CD14-positive monocyte (primary cell): ENCODE measurements at regions not wholly inside any gene's neighbourhood (a gene's known extent, or its start where the extent isn't known, plus 50 kb on each side); places are given as distances from the start of the nearest gene placed in this dataset.

Source experiments
- DNase-seq, 3 donors: peaks; one replicate each; pipeline ENCODE4 v3.0.0-alpha.2; 2011 to 2022
- H2AFZ ChIP-seq: 2 replicates; pipeline ENCODE4 v1.6.0; 2012; ENCODE audit warnings: mild to moderate bottlenecking, low read depth, low read length, inconsistent platforms; ENCODE audit not compliant: insufficient read depth, poor library complexity, severe bottlenecking
- H3K27ac ChIP-seq, 2 donors: 1 replicate in 1 of 2; 2 replicates in 1 of 2; pipeline ENCODE4 v1.5.1; 2012 to 2013; ENCODE audit warnings: low read length in 2 of 2, control low read depth in 1 of 2, inconsistent platforms in 1 of 2, low read depth in 1 of 2, mild to moderate bottlenecking in 1 of 2
- H3K27me3 ChIP-seq, 2 donors: one replicate each; pipeline versions ENCODE4 v1.6.0 to v1.6.1; 2011 to 2013; ENCODE audit warnings: low read length in 2 of 2; ENCODE audit not compliant: control insufficient read depth in 2 of 2, insufficient read depth in 2 of 2
- H3K36me3 ChIP-seq, 2 donors: replicated peaks in 1 of 2; 1 replicate in 1 of 2; 2 replicates in 1 of 2; pipeline versions ENCODE4 v1.5.1 to v1.6.1; 2012 to 2013; ENCODE audit warnings: low read length in 2 of 2, control low read depth in 1 of 2, inconsistent platforms in 1 of 2, mild to moderate bottlenecking in 1 of 2; ENCODE audit not compliant: insufficient read depth in 2 of 2, control insufficient read depth in 1 of 2
- H3K4me1 ChIP-seq, 2 donors: 1 replicate in 1 of 2; 2 replicates in 1 of 2; pipeline versions ENCODE4 v1.5.1 to v1.6.1; 2012 to 2013; ENCODE audit warnings: low read length in 2 of 2, control low read depth in 1 of 2, inconsistent platforms in 1 of 2, mild to moderate bottlenecking in 1 of 2, moderate library complexity in 1 of 2; ENCODE audit not compliant: insufficient read depth in 2 of 2, control insufficient read depth in 1 of 2
- H3K4me2 ChIP-seq: replicated peaks from 2 replicates; pipeline ENCODE3; 2012; ENCODE audit warnings: low read length, moderate library complexity, mild to moderate bottlenecking; ENCODE audit not compliant: poor library complexity, severe bottlenecking; ENCODE audit errors: extremely low read depth
- H3K4me3 ChIP-seq, 3 experiments: fragments of 200-600 bp in 1 of 3; sonication (generic) in 1 of 3; replicated peaks in 1 of 3; 1 replicate in 2 of 3; 2 replicates in 1 of 3; pipeline ENCODE4 v1.5.1; 2011 to 2013; ENCODE audit warnings: low read length in 3 of 3, mild to moderate bottlenecking in 3 of 3, control low read depth in 2 of 3, low read depth in 2 of 3, inconsistent platforms in 1 of 3, moderate library complexity in 1 of 3
- H3K79me2 ChIP-seq: 2 replicates; pipeline ENCODE4 v1.6.0; 2012; ENCODE audit warnings: mild to moderate bottlenecking, control low read depth, inconsistent platforms, low read length, moderate library complexity; ENCODE audit not compliant: insufficient read depth
- H3K9ac ChIP-seq: 2 replicates; pipeline ENCODE4 v1.6.0; 2017; ENCODE audit warnings: low read length, mild to moderate bottlenecking; ENCODE audit not compliant: insufficient read depth, poor library complexity, severe bottlenecking
- H3K9me3 ChIP-seq, 2 donors: replicated peaks in 1 of 2; 1 replicate in 1 of 2; 2 replicates in 1 of 2; pipeline versions ENCODE4 v1.5.1 to v1.6.1; 2012 to 2013; ENCODE audit warnings: low read length in 2 of 2, control low read depth in 1 of 2; ENCODE audit not compliant: control insufficient read depth in 1 of 2, insufficient read depth in 1 of 2
- H4K20me1 ChIP-seq: 2 replicates; pipeline ENCODE4 v1.6.0; 2012; ENCODE audit warnings: mild to moderate bottlenecking, low read length, control low read depth, moderate library complexity; ENCODE audit not compliant: insufficient read depth
- H3K27ac Mint-ChIP-seq, 7 donors: one replicate each; pipeline ENCODE4 v1.8.0; 2020; ENCODE audit warnings: mild to moderate bottlenecking in 7 of 7, mixed read lengths in 7 of 7, moderate library complexity in 6 of 7, inconsistent platforms in 2 of 7
- H3K27me3 Mint-ChIP-seq, 3 donors: one replicate each; pipeline ENCODE4 v1.8.0; 2021 to 2022; ENCODE audit warnings: low read depth in 3 of 3, mild to moderate bottlenecking in 3 of 3, mixed read lengths in 3 of 3, moderate library complexity in 3 of 3, inconsistent platforms in 1 of 3
- H3K36me3 Mint-ChIP-seq, 2 donors: one replicate each; pipeline ENCODE4 v1.8.0; 2020; ENCODE audit warnings: mixed read lengths in 2 of 2, inconsistent platforms in 1 of 2, mild to moderate bottlenecking in 1 of 2
- H3K4me1 Mint-ChIP-seq: one replicate; pipeline ENCODE4 v1.8.0; 2020; ENCODE audit warnings: mild to moderate bottlenecking, mixed read lengths
- H3K4me3 Mint-ChIP-seq, 2 donors: one replicate each; pipeline ENCODE4 v1.8.0; 2020; ENCODE audit warnings: mild to moderate bottlenecking in 2 of 2, mixed read lengths in 2 of 2, moderate library complexity in 1 of 2
- H3K9me3 Mint-ChIP-seq, 7 donors: one replicate each; pipeline ENCODE4 v1.8.0; 2020 to 2022; ENCODE audit warnings: mixed read lengths in 7 of 7, mild to moderate bottlenecking in 6 of 7, moderate library complexity in 6 of 7, inconsistent platforms in 2 of 7
- WGBS: methylation state at CpG from one replicate; pipeline ENCODE4 v1.1.5; 2013; ENCODE audit warnings: missing lambda C conversion rate; ENCODE audit not compliant: insufficient coverage; 5-methylcytosine and 5-hydroxymethylcytosine counted together
- intact Hi-C, 2 donors: fragments of 100-400 bp; cut with micrococcal nuclease; formaldehyde crosslinking; loops; one replicate each; pipeline versions ENCODE4 v1.15.0 to v1.15.1; 2023
- TF ChIP-seq, protein P1 (sequence below): fragments of 200-600 bp; IDR thresholded peaks from one replicate; pipeline ENCODE4 v1.8.0; 2022; ENCODE audit warnings: antibody characterized with exemption, mild to moderate bottlenecking

DNA sequence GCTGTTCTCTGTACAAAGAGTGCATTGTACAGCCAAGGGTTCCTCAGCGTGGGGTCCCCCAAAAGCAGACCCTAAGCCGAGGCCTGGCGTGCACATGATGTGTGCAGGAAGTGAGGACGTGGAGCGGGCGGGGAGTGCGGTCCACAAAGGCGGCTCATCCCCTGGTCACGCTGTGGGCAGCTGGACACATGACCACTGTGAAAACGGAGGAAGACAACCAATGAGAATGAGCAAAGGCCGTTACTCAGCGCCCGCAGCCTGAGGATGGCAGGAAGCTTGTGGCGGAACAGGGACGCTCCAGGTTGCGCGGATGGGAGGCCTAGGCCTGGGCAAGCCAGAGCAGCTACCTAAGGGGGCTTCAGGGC, 1263.7 kb downstream of the BRD1 start:
- H3K9me3 Mint-ChIP-seq = peaks cover 0 to 4% (median 0%) of the 10 kb centered on the region in 7 donors
- H3K27ac Mint-ChIP-seq = no peak overlapping the region
- H3K79me2 ChIP-seq = no peaks in the 10 kb centered on the region
- no peak overlapping the region for H3K9ac ChIP-seq
- H3K4me2 ChIP-seq = no peak overlapping the region
- H3K4me1 ChIP-seq = no peaks in the 10 kb centered on the region
- peaks cover 0 to 25% of the 10 kb centered on the region in 2 donors for H3K27me3 ChIP-seq
- no peak overlapping the region for H2AFZ ChIP-seq
- peaks cover 0 to 9% of the 10 kb centered on the region in 2 donors for H3K9me3 ChIP-seq
- H3K4me1 Mint-ChIP-seq = no peaks in the 10 kb centered on the region
- H3K27ac ChIP-seq = no peak overlapping the region
- no peaks in the 10 kb centered on the region for H3K36me3 ChIP-seq
- peaks cover 2 to 10% (median 7%) of the 10 kb centered on the region in 3 donors for H3K27me3 Mint-ChIP-seq
- no peaks in the 10 kb centered on the region for H3K36me3 Mint-ChIP-seq
- intact Hi-C loops = no loop called here
- H3K4me3 Mint-ChIP-seq = no peak overlapping the region
- no peaks in the 10 kb centered on the region for H4K20me1 ChIP-seq
- no peak for DNase-seq
- TF ChIP-seq, protein P1, sequence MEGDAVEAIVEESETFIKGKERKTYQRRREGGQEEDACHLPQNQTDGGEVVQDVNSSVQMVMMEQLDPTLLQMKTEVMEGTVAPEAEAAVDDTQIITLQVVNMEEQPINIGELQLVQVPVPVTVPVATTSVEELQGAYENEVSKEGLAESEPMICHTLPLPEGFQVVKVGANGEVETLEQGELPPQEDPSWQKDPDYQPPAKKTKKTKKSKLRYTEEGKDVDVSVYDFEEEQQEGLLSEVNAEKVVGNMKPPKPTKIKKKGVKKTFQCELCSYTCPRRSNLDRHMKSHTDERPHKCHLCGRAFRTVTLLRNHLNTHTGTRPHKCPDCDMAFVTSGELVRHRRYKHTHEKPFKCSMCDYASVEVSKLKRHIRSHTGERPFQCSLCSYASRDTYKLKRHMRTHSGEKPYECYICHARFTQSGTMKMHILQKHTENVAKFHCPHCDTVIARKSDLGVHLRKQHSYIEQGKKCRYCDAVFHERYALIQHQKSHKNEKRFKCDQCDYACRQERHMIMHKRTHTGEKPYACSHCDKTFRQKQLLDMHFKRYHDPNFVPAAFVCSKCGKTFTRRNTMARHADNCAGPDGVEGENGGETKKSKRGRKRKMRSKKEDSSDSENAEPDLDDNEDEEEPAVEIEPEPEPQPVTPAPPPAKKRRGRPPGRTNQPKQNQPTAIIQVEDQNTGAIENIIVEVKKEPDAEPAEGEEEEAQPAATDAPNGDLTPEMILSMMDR = no peak
- H3K4me3 ChIP-seq = no peak overlapping the region
- WGBS = 92% methylated on average over 15 of the region's 17 CpGs

DNA sequence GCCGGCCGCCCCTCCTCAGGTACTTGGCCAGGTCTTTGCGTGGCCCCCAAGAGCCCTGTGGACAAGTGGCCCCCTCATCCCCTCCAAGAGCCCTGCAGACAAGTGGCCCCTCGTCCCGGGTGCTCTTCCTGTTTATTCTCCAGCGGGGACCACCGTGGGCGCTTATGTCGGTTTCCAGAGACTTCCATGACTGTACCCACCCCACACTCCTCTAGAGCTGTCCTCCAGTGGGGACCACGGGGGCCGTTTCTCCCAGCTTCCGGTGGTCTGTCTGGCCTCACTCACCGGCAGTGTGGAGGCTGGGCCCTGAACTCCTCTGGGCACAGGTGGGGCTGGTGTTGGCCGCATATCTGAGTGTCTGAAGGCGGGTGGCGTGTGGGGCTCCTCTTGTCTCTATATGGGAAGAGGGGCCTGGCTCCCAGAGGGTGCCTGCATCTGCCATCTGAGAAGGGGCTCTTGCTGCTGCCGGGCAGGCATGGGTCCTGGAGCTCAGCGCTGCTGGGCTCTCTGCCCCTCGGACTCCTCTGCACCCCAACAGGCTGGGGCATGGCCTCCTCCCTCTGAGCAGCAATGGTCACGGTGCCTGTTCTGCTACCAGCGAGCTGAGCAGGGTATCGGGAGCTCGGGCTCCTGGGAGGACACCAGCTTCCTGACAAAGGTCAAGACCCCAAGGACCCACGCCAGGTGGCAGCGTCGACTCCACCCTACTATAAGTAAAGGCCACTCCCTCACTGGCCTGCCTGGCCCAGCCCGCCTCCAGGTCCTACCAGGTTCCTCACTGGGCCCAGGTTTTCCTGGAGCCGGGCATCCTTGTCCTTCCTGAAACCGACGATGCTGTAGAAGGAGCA, 1264.3 kb downstream of the BRD1 start:
- H3K4me3 ChIP-seq = no peak overlapping the region
- peaks cover 0 to 10% (median 5%) of the 10 kb centered on the region in 3 donors for H3K27me3 Mint-ChIP-seq
- intact Hi-C loops = no loop called here
- H4K20me1 ChIP-seq = no peaks in the 10 kb centered on the region
- peaks cover 0 to 9% of the 10 kb centered on the region in 2 donors for H3K9me3 ChIP-seq
- DNase-seq = no peak
- WGBS = 91% methylated on average over 20 of the region's 30 CpGs
- no peak overlapping the region for H3K9ac ChIP-seq
- peaks cover 0 to 4% (median 0%) of the 10 kb centered on the region in 7 donors for H3K9me3 Mint-ChIP-seq
- peaks cover 0 to 23% of the 10 kb centered on the region in 2 donors for H3K27me3 ChIP-seq
- no peak overlapping the region for H3K27ac Mint-ChIP-seq
- no peak overlapping the region for H3K4me3 Mint-ChIP-seq
- no peaks in the 10 kb centered on the region for H3K4me1 Mint-ChIP-seq
- no peaks in the 10 kb centered on the region for H3K4me1 ChIP-seq
- TF ChIP-seq, protein P1 = no peak
- no peaks in the 10 kb centered on the region for H3K36me3 ChIP-seq
- no peaks in the 10 kb centered on the region for H3K36me3 Mint-ChIP-seq
- no peak overlapping the region for H3K4me2 ChIP-seq
- no peaks in the 10 kb centered on the region for H3K79me2 ChIP-seq
- no peak overlapping the region for H3K27ac ChIP-seq
- H2AFZ ChIP-seq = no peak overlapping the region
